ENCODE measurements at regions not wholly inside any gene's neighbourhood (a gene's known extent, or its start where the extent isn't known, plus 50 kb on each side); places are given as distances from the start of the nearest gene placed in this dataset.
"Not testable (repeated sequence)": the region's sequence is repeated elsewhere in the genome, so short reads cannot be mapped to it uniquely, and the experiment has no call there.

GRCh38 chr6:80603679-80604078 lies 497.2 kb downstream of the BCKDHB start:
- DNase-seq (ENCODE audit: insufficient read length): no peak
- TF ChIP-seq TAF1 (IDR thresholded peaks at IDR 0.05; ENCODE audit: borderline replicate concordance, low read depth, low read length) (no peak), POLR2A (IDR thresholded peaks at IDR 0.05; ENCODE audit: low read depth, low read length) (no peak), POLR2AphosphoS5 (IDR thresholded peaks at IDR 0.05; ENCODE audit: low read depth, low read length) (no peak)
- no peak for FAIRE-seq

GRCh38 chr6:80594461-80594860 lies 488.0 kb downstream of the BCKDHB start:
- DNase-seq (ENCODE audit: insufficient read length) (no peak), FAIRE-seq (no peak)
- TF ChIP-seq POLR2A (IDR thresholded peaks at IDR 0.05; ENCODE audit: low read depth, low read length) (no peak), POLR2AphosphoS5 (IDR thresholded peaks at IDR 0.05; ENCODE audit: low read depth, low read length) (no peak), TAF1 (IDR thresholded peaks at IDR 0.05; ENCODE audit: borderline replicate concordance, low read depth, low read length) (no peak)

DNA sequence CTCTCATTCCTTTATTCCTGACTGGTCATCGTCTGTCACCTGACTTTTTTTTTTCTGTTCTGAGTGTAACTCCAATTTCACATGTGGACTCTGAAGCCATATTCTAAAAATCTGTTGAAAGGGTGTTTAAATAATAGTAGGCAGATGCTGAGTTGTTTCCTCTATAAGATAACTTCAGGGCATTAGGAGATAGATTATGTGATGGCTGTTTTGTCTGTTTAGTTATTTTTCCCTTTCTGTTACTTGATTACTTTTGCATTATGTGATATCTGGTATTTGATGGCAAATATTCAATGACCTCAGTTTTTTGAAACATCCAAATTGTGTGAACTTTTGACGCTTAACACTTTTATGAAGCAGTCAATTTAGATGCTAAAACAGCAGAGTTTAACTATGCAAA lies 486.0 kb downstream of the BCKDHB start:
- DNase-seq (ENCODE audit: insufficient read length): no peak
- TF ChIP-seq POLR2AphosphoS5 (IDR thresholded peaks at IDR 0.05; ENCODE audit: low read depth, low read length) (no peak), TAF1 (IDR thresholded peaks at IDR 0.05; ENCODE audit: borderline replicate concordance, low read depth, low read length) (no peak), POLR2A (IDR thresholded peaks at IDR 0.05; ENCODE audit: low read depth, low read length) (no peak)
- FAIRE-seq: no peak

GRCh38 chr6:80586242-80586641 lies 479.8 kb downstream of the BCKDHB start:
- no peak for DNase-seq (ENCODE audit: insufficient read length)
- FAIRE-seq: no peak
- TF ChIP-seq TAF1 (IDR thresholded peaks at IDR 0.05; ENCODE audit: borderline replicate concordance, low read depth, low read length): no peak
- no peak for TF ChIP-seq POLR2AphosphoS5 (IDR thresholded peaks at IDR 0.05; ENCODE audit: low read depth, low read length)
- no peak for TF ChIP-seq POLR2A (IDR thresholded peaks at IDR 0.05; ENCODE audit: low read depth, low read length)

- DNase-seq (ENCODE audit: insufficient read length) (no peak), FAIRE-seq (no peak)
- TF ChIP-seq POLR2A (IDR thresholded peaks at IDR 0.05; ENCODE audit: low read depth, low read length): no peak
- TF ChIP-seq POLR2AphosphoS5 (IDR thresholded peaks at IDR 0.05; ENCODE audit: low read depth, low read length): no peak
- TF ChIP-seq TAF1 (IDR thresholded peaks at IDR 0.05; ENCODE audit: borderline replicate concordance, low read depth, low read length): no peak
Measured at GRCh38 chr6:80579391-80580023, 473.0 kb downstream of the BCKDHB start.

DNA sequence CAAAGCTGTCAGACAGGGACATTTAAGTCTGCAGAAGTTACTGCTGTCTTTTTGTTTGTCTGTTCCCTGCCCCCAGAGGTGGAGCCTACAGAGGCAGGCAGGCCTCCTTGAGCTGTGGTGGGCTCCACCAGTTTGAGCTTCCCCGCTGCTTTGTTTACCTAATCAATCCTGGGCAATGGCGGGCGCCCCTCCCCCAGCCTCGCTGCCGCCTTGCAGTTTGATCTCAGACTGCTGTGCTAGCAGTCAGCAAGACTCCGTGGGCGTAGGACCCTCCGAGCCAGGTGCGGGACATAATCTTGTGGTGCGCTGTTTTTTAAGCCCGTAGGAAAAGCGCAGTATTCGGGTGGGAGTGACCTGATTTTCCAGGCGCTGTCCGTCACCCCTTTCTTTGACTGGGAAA lies 466.8 kb downstream of the BCKDHB start:
- FAIRE-seq; DNase-seq (ENCODE audit: insufficient read length): not testable (repeated sequence)

DNA sequence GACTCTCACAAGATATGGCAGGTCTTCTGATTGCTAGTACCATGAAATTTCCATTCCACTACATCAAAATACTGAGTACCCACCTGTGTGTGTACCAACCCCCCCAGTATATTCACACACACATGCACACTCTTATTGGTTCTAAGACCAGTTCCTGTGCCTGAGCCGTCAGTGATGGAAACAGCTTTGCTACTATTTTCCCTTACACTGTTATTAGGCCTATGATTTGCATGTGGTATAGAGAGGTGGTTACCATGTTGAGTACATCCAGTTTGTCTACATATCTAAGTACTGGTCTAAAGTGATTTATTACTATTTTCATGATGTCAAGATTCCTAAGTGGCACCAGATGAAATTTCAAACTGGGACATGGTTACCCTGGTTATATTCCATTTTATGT lies 459.9 kb downstream of the BCKDHB start:
- TF ChIP-seq POLR2A (IDR thresholded peaks at IDR 0.05; ENCODE audit: low read depth, low read length) (no peak), TAF1 (IDR thresholded peaks at IDR 0.05; ENCODE audit: borderline replicate concordance, low read depth, low read length) (no peak), POLR2AphosphoS5 (IDR thresholded peaks at IDR 0.05; ENCODE audit: low read depth, low read length) (no peak)
- FAIRE-seq: no peak
- DNase-seq (ENCODE audit: insufficient read length): no peak

DNA sequence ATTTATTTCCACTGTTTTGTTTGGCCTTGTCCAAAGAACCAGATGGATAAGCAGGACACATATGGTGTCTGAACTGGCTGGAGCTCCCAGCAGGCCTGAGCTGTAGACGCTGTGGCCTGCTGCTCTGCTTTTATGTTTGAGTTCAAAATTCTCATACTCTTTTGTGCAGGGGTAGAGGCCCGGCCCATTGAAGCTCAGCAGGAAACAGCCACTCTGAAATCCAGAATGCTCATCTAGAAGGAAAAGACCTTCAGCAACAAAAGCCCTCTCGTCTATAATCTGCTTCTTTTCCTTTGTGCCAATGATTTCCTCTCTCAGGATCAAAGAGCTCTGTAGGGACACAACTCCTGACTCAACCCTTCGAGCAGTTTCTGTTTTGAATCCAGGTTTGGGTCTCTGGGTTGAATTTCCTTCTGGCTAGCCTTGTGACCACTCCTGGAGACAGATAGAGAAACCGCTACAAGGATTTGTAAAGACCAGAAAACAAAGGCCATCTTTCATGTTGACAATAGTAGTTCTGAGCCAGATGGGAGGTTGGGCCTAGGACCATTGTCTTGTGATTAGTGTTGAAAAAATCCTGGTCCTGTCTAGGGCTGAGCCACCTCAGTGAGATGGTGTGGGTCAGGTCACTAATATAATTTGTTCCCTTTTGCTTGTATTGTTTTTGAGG lies 446.7 kb downstream of the BCKDHB start:
- FAIRE-seq (no peak), DNase-seq (ENCODE audit: insufficient read length) (no peak)
- TF ChIP-seq POLR2A (IDR thresholded peaks at IDR 0.05; ENCODE audit: low read depth, low read length) (no peak), TAF1 (IDR thresholded peaks at IDR 0.05; ENCODE audit: borderline replicate concordance, low read depth, low read length) (no peak), POLR2AphosphoS5 (IDR thresholded peaks at IDR 0.05; ENCODE audit: low read depth, low read length) (no peak)

- DNase-seq (ENCODE audit: insufficient read length) (no peak), FAIRE-seq (no peak)
- TF ChIP-seq TAF1 (IDR thresholded peaks at IDR 0.05; ENCODE audit: borderline replicate concordance, low read depth, low read length): no peak
- no peak for TF ChIP-seq POLR2A (IDR thresholded peaks at IDR 0.05; ENCODE audit: low read depth, low read length)
- no peak for TF ChIP-seq POLR2AphosphoS5 (IDR thresholded peaks at IDR 0.05; ENCODE audit: low read depth, low read length)
Measured at GRCh38 chr6:80550748-80551147, 444.3 kb downstream of the BCKDHB start.

- DNase-seq (ENCODE audit: insufficient read length) (no peak), FAIRE-seq (no peak)
- TF ChIP-seq TAF1 (IDR thresholded peaks at IDR 0.05; ENCODE audit: borderline replicate concordance, low read depth, low read length) (no peak), POLR2AphosphoS5 (IDR thresholded peaks at IDR 0.05; ENCODE audit: low read depth, low read length) (no peak)
Measured at GRCh38 chr6:80550281-80550680, 443.8 kb downstream of the BCKDHB start.

DNA sequence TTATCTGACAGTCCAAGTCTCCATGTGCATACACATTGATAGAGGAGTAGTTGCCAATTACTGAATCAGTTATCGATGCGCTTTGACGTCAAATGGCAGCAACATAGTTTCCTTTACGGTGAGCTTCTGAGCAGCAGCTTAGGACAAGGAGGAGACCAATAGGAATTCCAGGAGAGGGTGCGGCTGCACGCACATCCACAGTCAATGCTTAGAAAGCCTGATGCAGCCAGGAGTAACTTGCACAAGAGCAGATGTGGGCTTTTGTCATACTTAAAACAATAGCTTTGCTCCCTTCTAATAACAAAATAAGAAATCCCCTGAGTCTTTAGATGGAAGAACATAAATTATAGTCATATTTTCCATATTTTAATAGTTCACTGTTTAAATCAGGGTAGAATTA lies 442.1 kb downstream of the BCKDHB start:
- TF ChIP-seq POLR2AphosphoS5 (IDR thresholded peaks at IDR 0.05; ENCODE audit: low read depth, low read length) (no peak), TAF1 (IDR thresholded peaks at IDR 0.05; ENCODE audit: borderline replicate concordance, low read depth, low read length) (no peak), POLR2A (IDR thresholded peaks at IDR 0.05; ENCODE audit: low read depth, low read length) (no peak)
- FAIRE-seq (no peak), DNase-seq (ENCODE audit: insufficient read length) (no peak)

DNA sequence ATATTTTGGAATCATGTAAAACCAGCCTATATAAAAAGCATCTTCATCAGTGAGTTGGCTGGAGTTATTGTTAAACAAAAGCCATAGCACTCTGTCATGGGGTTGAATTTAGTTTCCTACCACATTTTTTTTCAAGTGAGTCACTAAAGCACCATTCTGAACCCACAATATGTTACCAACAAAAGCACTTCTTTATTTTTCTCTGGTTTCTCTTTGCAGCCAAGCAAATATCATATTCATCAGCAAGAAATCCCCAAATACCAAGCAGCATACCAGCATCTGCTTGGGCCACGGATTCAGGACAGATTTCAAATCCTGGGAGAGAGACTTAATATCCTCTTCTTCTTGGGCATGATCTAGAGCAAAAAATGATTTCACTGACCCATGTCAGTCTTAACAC lies 441.4 kb downstream of the BCKDHB start:
- TF ChIP-seq POLR2A (IDR thresholded peaks at IDR 0.05; ENCODE audit: low read depth, low read length) (no peak), POLR2AphosphoS5 (IDR thresholded peaks at IDR 0.05; ENCODE audit: low read depth, low read length) (no peak), TAF1 (IDR thresholded peaks at IDR 0.05; ENCODE audit: borderline replicate concordance, low read depth, low read length) (no peak)
- FAIRE-seq (no peak), DNase-seq (ENCODE audit: insufficient read length) (no peak)
